Activated CD8-positive, alpha-beta T cell treated with anti-CD3 and anti-CD28 coated beads for 36 hours (primary cell): ENCODE measurements at regions not wholly inside any gene's neighbourhood (a gene's known extent, or its start where the extent isn't known, plus 50 kb on each side); places are given as distances from the start of the nearest gene placed in this dataset.

Source experiments
- ATAC-seq: fragments of 200-7000 bp; cut with Tn5 transposase; one replicate; pipeline ENCODE4 v1.10.0; 2021; ENCODE audit warnings: mild to moderate bottlenecking, moderate library complexity
- CTCF ChIA-PET: fragments of 350-600 bp; sonication (Branson Sonifier 250); formaldehyde crosslinking; loops from one replicate; lab custom pipeline; 2021; ENCODE audit warnings: antibody characterized with exemption; lab: Charles Lee
- POLR2A ChIA-PET: fragments of 350-600 bp; sonication (Branson Sonifier 250); formaldehyde crosslinking; loops from one replicate; lab custom pipeline; 2021; ENCODE audit warnings: antibody characterized with exemption; lab: Charles Lee
- DNase-seq: peaks from one replicate; pipeline ENCODE4 v3.0.0-alpha.2; 2020
- H3K27ac Mint-ChIP-seq: one replicate; pipeline ENCODE4 v1.8.0; 2021; ENCODE audit warnings: mild to moderate bottlenecking, mixed read lengths
- H3K27me3 Mint-ChIP-seq: one replicate; pipeline ENCODE4 v1.8.0; 2021; ENCODE audit warnings: mixed read lengths
- H3K36me3 Mint-ChIP-seq: one replicate; pipeline ENCODE4 v1.8.0; 2021; ENCODE audit warnings: low read depth, mixed read lengths
- H3K4me1 Mint-ChIP-seq: one replicate; pipeline ENCODE4 v1.8.0; 2021; ENCODE audit warnings: low read depth, mixed read lengths
- H3K4me3 Mint-ChIP-seq: one replicate; pipeline ENCODE4 v1.8.0; 2021; ENCODE audit warnings: mild to moderate bottlenecking, moderate library complexity, mixed read lengths
- H3K9me3 Mint-ChIP-seq: one replicate; pipeline ENCODE4 v1.8.0; 2021; ENCODE audit warnings: mixed read lengths
- intact Hi-C: fragments of 100-400 bp; cut with micrococcal nuclease; formaldehyde crosslinking; loops from one replicate; pipeline ENCODE4 v1.10.0; 2022
- TF ChIP-seq, protein P1 (sequence below): fragments of 200-600 bp; IDR thresholded peaks from one replicate; pipeline ENCODE4 v1.8.0; 2022; ENCODE audit warnings: antibody characterized with exemption, mild to moderate bottlenecking

GRCh38 chr5:96083361-96083881 is 121.8 kb upstream of the ELL2 start:
- H3K36me3 Mint-ChIP-seq, result no peaks in the 10 kb centered on the region
- TF ChIP-seq, protein P1, sequence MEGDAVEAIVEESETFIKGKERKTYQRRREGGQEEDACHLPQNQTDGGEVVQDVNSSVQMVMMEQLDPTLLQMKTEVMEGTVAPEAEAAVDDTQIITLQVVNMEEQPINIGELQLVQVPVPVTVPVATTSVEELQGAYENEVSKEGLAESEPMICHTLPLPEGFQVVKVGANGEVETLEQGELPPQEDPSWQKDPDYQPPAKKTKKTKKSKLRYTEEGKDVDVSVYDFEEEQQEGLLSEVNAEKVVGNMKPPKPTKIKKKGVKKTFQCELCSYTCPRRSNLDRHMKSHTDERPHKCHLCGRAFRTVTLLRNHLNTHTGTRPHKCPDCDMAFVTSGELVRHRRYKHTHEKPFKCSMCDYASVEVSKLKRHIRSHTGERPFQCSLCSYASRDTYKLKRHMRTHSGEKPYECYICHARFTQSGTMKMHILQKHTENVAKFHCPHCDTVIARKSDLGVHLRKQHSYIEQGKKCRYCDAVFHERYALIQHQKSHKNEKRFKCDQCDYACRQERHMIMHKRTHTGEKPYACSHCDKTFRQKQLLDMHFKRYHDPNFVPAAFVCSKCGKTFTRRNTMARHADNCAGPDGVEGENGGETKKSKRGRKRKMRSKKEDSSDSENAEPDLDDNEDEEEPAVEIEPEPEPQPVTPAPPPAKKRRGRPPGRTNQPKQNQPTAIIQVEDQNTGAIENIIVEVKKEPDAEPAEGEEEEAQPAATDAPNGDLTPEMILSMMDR, result no peak
- POLR2A ChIA-PET, result interaction anchor here (0.7 kb wide), 1 partner anchor 214 kb away, joined by 3 read pairs; no protein-coding TSS in a partner anchor
- CTCF ChIA-PET, result interaction anchor here (1.0 kb wide), 1 partner anchor 224 kb away, joined by 3 read pairs; no protein-coding TSS in a partner anchor
- H3K4me3 Mint-ChIP-seq, result no peak overlapping the region
- intact Hi-C loops, result no loop called here
- H3K4me1 Mint-ChIP-seq, result peaks cover 39% of the 10 kb centered on the region
- ATAC-seq (peak; percentile 50), DNase-seq (peak; percentile 47)
- peaks cover 9% of the 10 kb centered on the region for H3K27me3 Mint-ChIP-seq
- no peaks in the 10 kb centered on the region for H3K9me3 Mint-ChIP-seq
- H3K27ac Mint-ChIP-seq, result peak overlapping the region; percentile 43

DNA sequence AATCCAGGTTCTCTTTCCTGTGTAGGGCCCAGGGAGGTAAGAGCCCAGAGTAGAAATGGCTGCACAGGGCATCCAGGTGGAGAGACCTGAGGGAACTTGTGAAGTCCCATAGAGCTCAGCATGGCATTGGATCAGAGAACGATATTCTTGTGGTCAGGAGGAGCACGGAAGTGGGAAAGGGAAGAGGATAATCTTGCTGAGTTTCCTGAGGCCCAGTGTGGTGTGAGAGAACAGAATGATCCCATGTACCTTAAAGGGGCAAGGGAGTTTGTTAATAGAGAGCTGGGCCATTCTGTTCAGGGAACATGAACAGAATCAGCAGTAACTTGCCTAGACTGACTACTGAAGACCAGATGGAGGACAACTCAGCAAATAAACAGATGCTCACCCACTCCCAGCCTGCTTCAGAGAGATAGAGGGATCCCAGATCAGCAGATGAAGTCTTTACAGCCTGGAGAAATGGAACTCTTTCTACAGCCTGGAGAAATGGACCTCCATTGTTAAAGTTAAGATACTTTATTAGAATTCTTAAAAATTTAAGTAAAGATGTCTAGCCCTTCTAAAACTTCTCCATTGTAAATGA is 119.7 kb upstream of the ELL2 start:
- ChIA-PET CTCF (interaction anchor here (0.9 to 3.0 kb wide), 4 partner anchors 11 to 256 kb away, joined by 3 to 7 read pairs (median 4); no protein-coding TSS in a partner anchor), POLR2A (interaction anchor here (0.9 to 2.0 kb wide), 2 partner anchors 9 to 16 kb away, joined by 3 to 9 read pairs; no protein-coding TSS in a partner anchor)
- Mint-ChIP-seq H3K4me3 (no peak overlapping the region), H3K9me3 (no peaks in the 10 kb centered on the region), H3K27ac (no peak overlapping the region), H3K27me3 (peaks cover 6% of the 10 kb centered on the region), H3K4me1 (peaks cover 45% of the 10 kb centered on the region), H3K36me3 (no peaks in the 10 kb centered on the region)
- TF ChIP-seq, protein P1, result no peak
- no peak for DNase-seq
- ATAC-seq, result no peak
- intact Hi-C loops, result no loop called here

DNA sequence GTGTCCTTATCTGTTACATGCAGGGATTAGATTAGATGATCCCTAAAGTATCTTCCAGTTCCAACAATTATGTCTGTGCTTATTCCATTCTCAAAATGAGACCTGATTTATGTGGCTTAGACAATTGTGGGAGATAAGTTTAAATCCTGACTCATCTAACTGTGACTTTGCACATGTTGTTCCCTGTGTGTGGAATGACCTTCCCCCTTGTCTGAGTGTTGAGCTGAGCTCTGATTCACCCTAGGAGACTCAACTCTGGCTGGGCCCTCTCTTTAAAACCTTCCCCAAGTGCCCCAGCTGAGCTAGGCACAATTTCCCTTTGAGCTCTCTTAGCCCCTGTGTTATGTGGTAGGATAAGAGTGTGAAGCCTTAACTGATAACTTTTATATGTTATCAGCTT is 118.9 kb upstream of the ELL2 start:
- Mint-ChIP-seq H3K27ac (peak overlapping the region; percentile 51), H3K9me3 (no peaks in the 10 kb centered on the region), H3K4me1 (peaks cover 45% of the 10 kb centered on the region), H3K36me3 (no peaks in the 10 kb centered on the region), H3K27me3 (peaks cover 7% of the 10 kb centered on the region), H3K4me3 (no peak overlapping the region)
- POLR2A ChIA-PET, result interaction anchor here (0.8 to 2.0 kb wide), 2 partner anchors 15 to 119 kb away, joined by 4 to 9 read pairs; partner anchors contain the start of gene ELL2
- TF ChIP-seq, protein P1, result no peak
- CTCF ChIA-PET, result interaction anchor here (0.9 to 3.0 kb wide), 3 partner anchors 14 to 256 kb away, joined by 3 to 7 read pairs (median 6); no protein-coding TSS in a partner anchor
- DNase-seq (no peak), ATAC-seq (no peak)
- intact Hi-C loops, result no loop called here

DNA sequence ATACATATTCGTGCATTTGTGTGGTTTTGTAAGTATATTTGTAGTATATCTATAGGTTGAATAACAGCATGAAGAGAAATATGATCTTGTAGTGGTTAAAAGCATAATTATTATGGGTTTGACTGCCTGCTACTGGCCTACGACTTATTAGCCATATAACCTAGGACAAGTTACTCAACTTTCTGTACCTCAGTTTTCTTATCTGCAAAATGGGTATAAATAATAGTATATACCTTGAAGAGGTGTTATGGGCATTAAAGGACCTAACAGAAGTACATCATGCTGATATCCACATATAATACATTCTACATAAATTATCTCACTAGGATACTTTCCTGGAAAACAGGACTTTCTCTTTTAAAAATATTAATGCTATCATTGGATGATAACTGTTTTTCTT is 118.3 kb upstream of the ELL2 start:
- Mint-ChIP-seq H3K4me1 (peaks cover 46% of the 10 kb centered on the region), H3K9me3 (no peaks in the 10 kb centered on the region), H3K36me3 (no peaks in the 10 kb centered on the region), H3K27ac (no peak overlapping the region), H3K4me3 (no peak overlapping the region), H3K27me3 (peaks cover 6% of the 10 kb centered on the region)
- intact Hi-C loops, result loop anchor here (5.0 kb wide), 1 partner anchor 118 kb away; the partner anchor contains the start of gene ELL2
- ChIA-PET POLR2A (no interaction called here), CTCF (interaction anchor here (1.7 to 3.0 kb wide), 2 partner anchors 14 to 15 kb away, joined by 6 to 7 read pairs; no protein-coding TSS in a partner anchor)
- DNase-seq (no peak), ATAC-seq (no peak)
- TF ChIP-seq, protein P1, result no peak

DNA sequence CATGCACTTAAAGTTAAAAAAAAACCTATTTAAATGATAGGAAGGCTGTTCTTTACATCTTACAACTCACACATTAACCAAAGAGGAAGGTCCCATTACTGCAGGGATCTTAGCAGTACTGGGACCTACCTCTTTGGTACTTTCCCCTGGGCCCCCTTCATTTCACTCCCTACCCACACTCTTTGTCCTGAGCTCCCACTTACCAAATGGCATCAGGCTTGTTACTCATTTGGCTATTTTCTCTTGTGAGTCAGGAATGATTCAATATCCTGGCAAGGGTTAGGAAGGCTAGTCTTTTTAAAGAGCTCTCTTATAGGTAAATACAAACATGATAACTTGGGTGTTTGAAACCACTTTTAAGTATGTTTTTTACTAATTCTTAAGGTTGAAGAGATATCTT is 117.4 kb upstream of the ELL2 start:
- TF ChIP-seq, protein P1, result no peak
- DNase-seq (peak; percentile 63), ATAC-seq (peak; percentile 91)
- CTCF ChIA-PET, result interaction anchor here (1.3 kb wide), 1 partner anchor 266 kb away, joined by 3 read pairs; no protein-coding TSS in a partner anchor
- H3K27me3 Mint-ChIP-seq, result peaks cover 3% of the 10 kb centered on the region
- H3K27ac Mint-ChIP-seq, result peak overlapping the region; percentile 85
- intact Hi-C loops, result loop anchor here (5.0 kb wide), 1 partner anchor 117 kb away; the partner anchor contains the start of gene ELL2
- H3K4me1 Mint-ChIP-seq, result peaks cover 48% of the 10 kb centered on the region
- H3K36me3 Mint-ChIP-seq, result no peaks in the 10 kb centered on the region
- no peaks in the 10 kb centered on the region for H3K9me3 Mint-ChIP-seq
- H3K4me3 Mint-ChIP-seq, result no peak overlapping the region
- POLR2A ChIA-PET, result interaction anchor here (0.6 to 0.7 kb wide), 2 partner anchors 36 to 151 kb away, joined by 3 read pairs; no protein-coding TSS in a partner anchor
